UCSD-AML1 (cell line): ENCODE measurements at regions not wholly inside any gene's neighbourhood (a gene's known extent, or its start where the extent isn't known, plus 50 kb on each side); places are given as distances from the start of the nearest gene placed in this dataset.

ENCODE experiments used
- DNase-seq: peaks from one replicate; lab custom pipeline; 2025; ENCODE audit not compliant: unreplicated experiment; lab: John Stamatoyannopoulos, UW

- DNase-seq = no peak
Observed at GRCh38 chr7:45506059-45506458, 68.1 kb upstream of the ADCY1 start.

DNA sequence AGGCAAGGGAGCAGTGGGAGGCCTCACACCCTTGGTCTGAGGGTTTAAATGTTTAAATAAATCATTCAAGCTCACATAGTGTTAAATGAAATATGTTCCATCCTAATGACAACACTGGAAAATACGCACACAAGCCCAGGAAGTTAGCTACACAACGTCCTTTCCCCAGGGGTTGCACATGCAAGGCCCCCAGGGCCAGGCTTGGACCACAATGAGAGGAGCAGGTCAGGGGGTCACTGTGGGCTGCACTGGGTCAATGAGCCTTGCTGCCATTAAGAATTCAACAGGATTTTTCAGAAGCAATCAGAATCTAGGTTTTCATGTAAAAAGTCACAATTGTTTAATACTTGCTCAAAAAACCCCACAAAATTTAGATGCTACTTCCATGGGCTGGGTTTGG is 64.9 kb upstream of the ADCY1 start:
- no peak for DNase-seq

GRCh38 chr7:45511721-45512597 is 62.2 kb upstream of the ADCY1 start:
- DNase-seq = no peak

DNA sequence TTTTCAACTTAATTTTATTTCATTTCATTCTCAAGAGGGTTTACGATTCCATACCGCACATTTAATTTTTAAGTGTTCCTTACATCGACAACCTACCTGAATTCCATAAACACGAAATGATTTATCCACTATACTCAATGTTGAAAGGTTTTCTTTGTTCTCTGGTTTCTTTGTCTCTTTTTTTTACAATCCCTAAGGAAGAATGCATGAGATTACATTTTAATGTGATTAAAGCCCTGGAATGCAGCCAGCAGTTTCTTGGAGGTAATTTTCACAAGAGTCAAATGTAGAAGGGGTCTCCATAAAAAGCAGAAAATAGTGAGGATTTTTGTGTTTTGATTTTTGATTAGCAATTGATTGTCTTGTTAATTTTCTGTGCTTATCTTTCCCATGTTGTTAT is 59.2 kb upstream of the ADCY1 start:
- no peak for DNase-seq

DNA sequence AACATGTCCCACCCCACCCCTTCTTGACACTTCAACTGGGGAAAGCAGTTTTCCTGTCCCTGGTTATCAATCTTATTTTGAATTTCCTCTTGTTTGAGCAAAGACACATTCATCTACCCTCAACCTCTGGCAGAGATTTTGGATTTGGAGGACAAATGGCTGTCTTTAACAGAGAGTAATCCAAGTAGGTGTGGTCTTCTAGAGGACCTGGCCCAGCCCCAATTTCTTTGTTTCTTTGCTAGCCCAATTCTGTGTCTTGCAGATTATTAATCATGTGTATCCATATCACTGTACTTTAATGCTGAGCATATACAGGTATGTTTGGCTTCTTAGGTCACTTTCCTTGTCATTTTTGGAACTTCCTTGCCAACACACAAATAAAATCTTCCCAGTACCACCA is 58.8 kb upstream of the ADCY1 start:
- DNase-seq = no peak
